ENCODE measurements at regions not wholly inside any gene's neighbourhood (a gene's known extent, or its start where the extent isn't known, plus 50 kb on each side); places are given as distances from the start of the nearest gene placed in this dataset.

GRCh38 chr4:14049946-14050345 lies 422.4 kb upstream of the BOD1L1 start:
- no peak for DNase-seq (ENCODE audit: low read depth)

- DNase-seq (ENCODE audit: low read depth): no peak
These were observed 425.8 kb upstream of the BOD1L1 start for GRCh38 chr4:14053291-14053690.

- no peak for DNase-seq (ENCODE audit: low read depth)
These were observed 426.9 kb upstream of the BOD1L1 start for GRCh38 chr4:14054391-14054790.

GRCh38 chr4:14059006-14059405 lies 431.5 kb upstream of the BOD1L1 start:
- DNase-seq (ENCODE audit: low read depth): no peak

- DNase-seq (ENCODE audit: low read depth): no peak
These were observed 437.5 kb upstream of the BOD1L1 start for GRCh38 chr4:14064984-14065383.

GRCh38 chr4:14065406-14065805 lies 437.9 kb upstream of the BOD1L1 start:
- DNase-seq (ENCODE audit: low read depth): no peak

GRCh38 chr4:14066979-14067378 lies 439.5 kb upstream of the BOD1L1 start:
- DNase-seq (ENCODE audit: low read depth): no peak

GRCh38 chr4:14069886-14070285 lies 442.4 kb upstream of the BOD1L1 start:
- DNase-seq (ENCODE audit: low read depth): no peak

- DNase-seq (ENCODE audit: low read depth): no peak
These were observed 442.9 kb upstream of the BOD1L1 start for GRCh38 chr4:14070289-14070880.

- DNase-seq (ENCODE audit: low read depth): no peak
These were observed 445.0 kb upstream of the BOD1L1 start for GRCh38 chr4:14072506-14072905.

GRCh38 chr4:14076776-14077175 lies 449.3 kb upstream of the BOD1L1 start:
- DNase-seq (ENCODE audit: low read depth): no peak

- no peak for DNase-seq (ENCODE audit: low read depth)
These were observed 450.8 kb upstream of the BOD1L1 start for GRCh38 chr4:14078326-14078725.

GRCh38 chr4:14079601-14080000 lies 452.1 kb upstream of the BOD1L1 start:
- no peak for DNase-seq (ENCODE audit: low read depth)

- no peak for DNase-seq (ENCODE audit: low read depth)
These were observed 455.6 kb upstream of the BOD1L1 start for GRCh38 chr4:14083150-14083549.

- DNase-seq (ENCODE audit: low read depth): no peak
These were observed 457.1 kb upstream of the BOD1L1 start for GRCh38 chr4:14084598-14084997.

GRCh38 chr4:14087459-14087858 lies 459.9 kb upstream of the BOD1L1 start:
- DNase-seq (ENCODE audit: low read depth): no peak

- DNase-seq (ENCODE audit: low read depth): no peak
These were observed 460.4 kb upstream of the BOD1L1 start for GRCh38 chr4:14087921-14088320.

- no peak for DNase-seq (ENCODE audit: low read depth)
These were observed 464.0 kb upstream of the BOD1L1 start for GRCh38 chr4:14091531-14091930.

- DNase-seq (ENCODE audit: low read depth): no peak
These were observed 464.4 kb upstream of the BOD1L1 start for GRCh38 chr4:14091966-14092365.

- DNase-seq (ENCODE audit: low read depth): no peak
These were observed 465.2 kb upstream of the BOD1L1 start for GRCh38 chr4:14092741-14093140.

- DNase-seq (ENCODE audit: low read depth): no peak
These were observed 468.3 kb upstream of the BOD1L1 start for GRCh38 chr4:14095831-14096230.

- no peak for DNase-seq (ENCODE audit: low read depth)
These were observed 469.0 kb upstream of the BOD1L1 start for GRCh38 chr4:14096396-14096965.

- DNase-seq (ENCODE audit: low read depth): no peak
These were observed 472.8 kb upstream of the BOD1L1 start for GRCh38 chr4:14100349-14100748.

- no peak for DNase-seq (ENCODE audit: low read depth)
These were observed 482.9 kb upstream of the BOD1L1 start for GRCh38 chr4:14110407-14110806.

All from activated T-cell treated with anti-CD3 and anti-CD28 coated beads for 1 hour (primary cell).